ENCODE measurements at regions not wholly inside any gene's neighbourhood (a gene's known extent, or its start where the extent isn't known, plus 50 kb on each side); places are given as distances from the start of the nearest gene placed in this dataset.

GRCh38 chr4:158074851-158075250 lies 98.0 kb downstream of the GASK1B start (continued):
- no peak for TF ChIP-seq ZNF175 (tag by site-specific recombination; IDR thresholded peaks at IDR 0.05)
- no peak for TF ChIP-seq ZNF776 (tag by site-specific recombination; IDR thresholded peaks at IDR 0.05; ENCODE audit: borderline replicate concordance)

DNA sequence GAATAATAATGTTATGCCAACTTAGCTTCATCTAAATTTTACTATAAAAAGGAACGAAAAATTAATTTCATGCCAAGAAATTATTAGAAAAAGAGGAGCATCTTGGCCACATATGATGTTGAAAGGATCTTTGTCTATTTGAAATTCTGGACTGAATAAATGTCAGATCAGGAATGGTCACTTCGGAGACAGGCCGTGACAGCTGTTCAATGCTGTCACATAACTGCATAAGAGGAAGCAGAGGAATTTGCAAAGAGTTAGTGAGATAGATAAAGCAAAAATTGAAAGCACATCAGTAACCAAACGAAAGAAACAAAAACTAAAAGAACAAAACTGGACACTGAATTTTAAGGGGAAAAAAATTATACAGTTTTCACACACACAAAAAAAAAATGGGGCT lies 100.9 kb downstream of the GASK1B start:
- H3K4me3 ChIP-seq (ENCODE audit: low read depth, low read length): no peak overlapping the region
- ChIA-PET CTCF (interaction anchor here (0.7 kb wide), 1 partner anchor 48 kb away, joined by 3 read pairs; no protein-coding TSS in a partner anchor), POLR2A (no interaction called here)
- H3K4me1 ChIP-seq (ENCODE audit: control insufficient read depth, insufficient read depth, low read length): no peaks in the 10 kb centered on the region
- H3K27ac ChIP-seq (ENCODE audit: extremely low read depth, low read depth, low read length): no peak overlapping the region
- TF ChIP-seq, protein P1, sequence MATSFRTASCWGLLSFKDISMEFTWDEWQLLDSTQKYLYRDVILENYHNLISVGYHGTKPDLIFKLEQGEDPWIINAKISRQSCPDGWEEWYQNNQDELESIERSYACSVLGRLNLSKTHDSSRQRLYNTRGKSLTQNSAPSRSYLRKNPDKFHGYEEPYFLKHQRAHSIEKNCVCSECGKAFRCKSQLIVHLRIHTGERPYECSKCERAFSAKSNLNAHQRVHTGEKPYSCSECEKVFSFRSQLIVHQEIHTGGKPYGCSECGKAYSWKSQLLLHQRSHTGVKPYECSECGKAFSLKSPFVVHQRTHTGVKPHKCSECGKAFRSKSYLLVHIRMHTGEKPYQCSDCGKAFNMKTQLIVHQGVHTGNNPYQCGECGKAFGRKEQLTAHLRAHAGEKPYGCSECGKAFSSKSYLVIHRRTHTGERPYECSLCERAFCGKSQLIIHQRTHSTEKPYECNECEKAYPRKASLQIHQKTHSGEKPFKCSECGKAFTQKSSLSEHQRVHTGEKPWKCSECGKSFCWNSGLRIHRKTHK (tag by site-specific recombination; IDR thresholded peaks at IDR 0.05): no peak
- no peak for TF ChIP-seq ZNF514 (tag by site-specific recombination; IDR thresholded peaks at IDR 0.05)
- no peaks in the 10 kb centered on the region for H3K36me3 ChIP-seq (ENCODE audit: control insufficient read depth in 2 of 2, insufficient read depth in 1 of 2, low read length in 2 of 2)
- no peaks in the 10 kb centered on the region for H3K9me3 ChIP-seq (ENCODE audit: control insufficient read depth, insufficient read depth, low read depth, low read length)

DNA sequence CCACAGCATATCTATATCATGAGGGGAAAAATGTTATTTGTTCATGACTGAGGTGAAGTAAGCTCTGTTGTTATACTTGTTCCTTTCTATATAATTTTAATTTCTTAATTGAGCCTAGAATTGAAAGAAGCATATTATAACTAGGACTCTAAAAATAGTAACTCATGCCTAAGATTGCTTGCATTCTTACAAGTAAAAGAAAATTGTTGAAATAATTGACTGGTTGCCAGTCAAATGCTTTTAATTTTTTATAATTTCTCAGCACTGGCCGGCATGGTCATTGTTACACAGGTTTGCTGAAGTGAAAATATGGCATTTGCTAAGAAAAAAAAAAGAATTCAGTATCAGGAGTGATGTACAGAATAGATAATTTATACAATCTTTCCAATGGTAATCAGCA lies 104.8 kb downstream of the GASK1B start:
- H3K4me3 ChIP-seq (ENCODE audit: low read depth, low read length): no peak overlapping the region
- no peak for TF ChIP-seq PRDM10 (tag by site-specific recombination; IDR thresholded peaks at IDR 0.05)
- no peak for TF ChIP-seq ZNF610 (tag by site-specific recombination; IDR thresholded peaks at IDR 0.05; ENCODE audit: borderline replicate concordance)
- TF ChIP-seq ZNF174 (tag by site-specific recombination; IDR thresholded peaks at IDR 0.05): no peak
- no peak for TF ChIP-seq ZNF202 (tag by site-specific recombination; IDR thresholded peaks at IDR 0.05; ENCODE audit: borderline replicate concordance)
- TF ChIP-seq ZBTB20 (tag by site-specific recombination; IDR thresholded peaks at IDR 0.05): no peak
- TF ChIP-seq ZNF146 (tag by site-specific recombination; IDR thresholded peaks at IDR 0.05): no peak
- H3K27ac ChIP-seq (ENCODE audit: extremely low read depth, low read depth, low read length): no peak overlapping the region
- CTCF ChIA-PET: no interaction called here
- H3K9me3 ChIP-seq (ENCODE audit: control insufficient read depth, insufficient read depth, low read depth, low read length): no peaks in the 10 kb centered on the region
- no peaks in the 10 kb centered on the region for H3K36me3 ChIP-seq (ENCODE audit: control insufficient read depth in 2 of 2, insufficient read depth in 1 of 2, low read length in 2 of 2)
- no peaks in the 10 kb centered on the region for H3K4me1 ChIP-seq (ENCODE audit: control insufficient read depth, insufficient read depth, low read length)
- POLR2A ChIA-PET: no interaction called here

GRCh38 chr4:158067646-158068045 lies 105.2 kb downstream of the GASK1B start:
- Histone ChIP-seq H3K36me3 (ENCODE audit: control insufficient read depth in 2 of 2, insufficient read depth in 1 of 2, low read length in 2 of 2) (no peaks in the 10 kb centered on the region), H3K9me3 (ENCODE audit: control insufficient read depth, insufficient read depth, low read depth, low read length) (no peaks in the 10 kb centered on the region), H3K27ac (ENCODE audit: extremely low read depth, low read depth, low read length) (no peak overlapping the region), H3K4me3 (ENCODE audit: low read depth, low read length) (no peak overlapping the region), H3K4me1 (ENCODE audit: control insufficient read depth, insufficient read depth, low read length) (no peaks in the 10 kb centered on the region)
- ChIA-PET CTCF (no interaction called here), POLR2A (no interaction called here)
- TF ChIP-seq HOXC10 (CRISPR knock-in tag; IDR thresholded peaks at IDR 0.05) (no peak), HOXD13 (CRISPR knock-in tag; IDR thresholded peaks at IDR 0.05; ENCODE audit: borderline replicate concordance) (no peak), ZNF433 (tag by site-specific recombination; IDR thresholded peaks at IDR 0.05; ENCODE audit: low read depth) (no peak), ZNF391 (tag by site-specific recombination; IDR thresholded peaks at IDR 0.05; ENCODE audit: borderline replicate concordance, low read depth) (no peak), ZNF544 (tag by site-specific recombination; IDR thresholded peaks at IDR 0.05) (no peak), PRDM6 (tag by site-specific recombination; IDR thresholded peaks at IDR 0.05) (no peak), ZNF311 (tag by site-specific recombination; IDR thresholded peaks at IDR 0.05; ENCODE audit: borderline replicate concordance) (no peak), ZNF558 (tag by site-specific recombination; IDR thresholded peaks at IDR 0.05) (no peak), ZNF132 (tag by site-specific recombination; IDR thresholded peaks at IDR 0.05; ENCODE audit: borderline replicate concordance) (no peak), RBAK (tag by site-specific recombination; IDR thresholded peaks at IDR 0.05) (no peak), ZNF335 (tag by site-specific recombination; conservative IDR thresholded peaks at IDR 0.05) (no peak)
- TF ChIP-seq, protein P2, sequence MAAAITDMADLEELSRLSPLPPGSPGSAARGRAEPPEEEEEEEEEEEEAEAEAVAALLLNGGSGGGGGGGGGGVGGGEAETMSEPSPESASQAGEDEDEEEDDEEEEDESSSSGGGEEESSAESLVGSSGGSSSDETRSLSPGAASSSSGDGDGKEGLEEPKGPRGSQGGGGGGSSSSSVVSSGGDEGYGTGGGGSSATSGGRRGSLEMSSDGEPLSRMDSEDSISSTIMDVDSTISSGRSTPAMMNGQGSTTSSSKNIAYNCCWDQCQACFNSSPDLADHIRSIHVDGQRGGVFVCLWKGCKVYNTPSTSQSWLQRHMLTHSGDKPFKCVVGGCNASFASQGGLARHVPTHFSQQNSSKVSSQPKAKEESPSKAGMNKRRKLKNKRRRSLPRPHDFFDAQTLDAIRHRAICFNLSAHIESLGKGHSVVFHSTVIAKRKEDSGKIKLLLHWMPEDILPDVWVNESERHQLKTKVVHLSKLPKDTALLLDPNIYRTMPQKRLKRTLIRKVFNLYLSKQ (tag by site-specific recombination; IDR thresholded peaks at IDR 0.05; ENCODE audit: borderline replicate concordance): no peak
